ENCODE measurements at regions not wholly inside any gene's neighbourhood (a gene's known extent, or its start where the extent isn't known, plus 50 kb on each side); places are given as distances from the start of the nearest gene placed in this dataset.

GRCh38 chr2:164285576-164285975 is 335.7 kb downstream of the GRB14 start:
- TF ChIP-seq CTCF (IDR thresholded peaks at IDR 0.05) (no peak), POLR2A (IDR thresholded peaks at IDR 0.05) (no peak)

Data from Peyer's patch (tissue), 4 donors.